ENCODE measurements at regions not wholly inside any gene's neighbourhood (a gene's known extent, or its start where the extent isn't known, plus 50 kb on each side); places are given as distances from the start of the nearest gene placed in this dataset.

- no peak for TF ChIP-seq CTCF (IDR thresholded peaks at IDR 0.05)
- TF ChIP-seq EP300 (IDR thresholded peaks at IDR 0.05) = no peak
- no peak for TF ChIP-seq POLR2AphosphoS5 (IDR thresholded peaks at IDR 0.05)
Observed at GRCh38 chr6:18784794-18785193, 397.6 kb downstream of the RNF144B start.
